H9 (cell line): ENCODE measurements at regions not wholly inside any gene's neighbourhood (a gene's known extent, or its start where the extent isn't known, plus 50 kb on each side); places are given as distances from the start of the nearest gene placed in this dataset.

Experiments
- DNase-seq: peaks from one replicate; pipeline ENCODE4 v3.0.0-alpha.2; 2017
- H2AFZ ChIP-seq: one replicate; pipeline ENCODE4 v1.6.1; 2013; ENCODE audit warnings: mild to moderate bottlenecking, low read length, control low read depth, moderate library complexity
- H2AK5ac ChIP-seq: 2 replicates; pipeline ENCODE4 v1.6.1; 2013; ENCODE audit warnings: low read length, control low read depth, mixed read lengths; ENCODE audit not compliant: insufficient read length
- H2BK120ac ChIP-seq: one replicate; pipeline ENCODE4 v1.6.1; 2013; ENCODE audit warnings: low read depth, mild to moderate bottlenecking, low read length, control low read depth, inconsistent platforms; ENCODE audit not compliant: poor library complexity, severe bottlenecking
- H2BK12ac ChIP-seq: 2 replicates; pipeline ENCODE4 v1.6.1; 2013; ENCODE audit warnings: low read length, control low read depth, mixed read lengths, low read depth; ENCODE audit not compliant: insufficient read length
- H2BK15ac ChIP-seq: 2 replicates; pipeline ENCODE4 v1.6.1; 2013; ENCODE audit warnings: low read depth, low read length, control low read depth
- H2BK20ac ChIP-seq: one replicate; pipeline ENCODE4 v1.6.1; 2013; ENCODE audit warnings: low read depth, mild to moderate bottlenecking, low read length, control low read depth, inconsistent platforms; ENCODE audit not compliant: poor library complexity, severe bottlenecking
- H2BK5ac ChIP-seq: 2 replicates; pipeline ENCODE4 v1.6.1; 2013; ENCODE audit warnings: low read length, control low read depth, mixed read lengths; ENCODE audit not compliant: insufficient read length
- H3K14ac ChIP-seq: 2 replicates; pipeline ENCODE4 v1.6.1; 2013; ENCODE audit warnings: low read length, control low read depth; ENCODE audit not compliant: insufficient read depth
- H3K18ac ChIP-seq: 2 replicates; pipeline ENCODE4 v1.6.1; 2013; ENCODE audit warnings: low read depth, mild to moderate bottlenecking, mixed read lengths, low read length, control low read depth; ENCODE audit not compliant: insufficient read length
- H3K23ac ChIP-seq: 2 replicates; pipeline ENCODE4 v1.6.1; 2013; ENCODE audit warnings: low read length, control low read depth, mixed read lengths, low read depth; ENCODE audit not compliant: insufficient read length
- H3K23me2 ChIP-seq: 2 replicates; pipeline ENCODE4 v1.6.1; 2013; ENCODE audit warnings: low read depth, mild to moderate bottlenecking, mixed read lengths, low read length, control low read depth; ENCODE audit not compliant: insufficient read length, poor library complexity, severe bottlenecking
- H3K27ac ChIP-seq: 2 replicates; pipeline ENCODE4 v1.5.1; 2013; ENCODE audit warnings: low read length, control low read depth, mixed read lengths, low read depth; ENCODE audit not compliant: insufficient read length
- H3K27me3 ChIP-seq: 2 replicates; pipeline ENCODE4 v1.6.1; 2013; ENCODE audit warnings: low read length, control low read depth, inconsistent platforms; ENCODE audit not compliant: insufficient read depth
- H3K4ac ChIP-seq: 2 replicates; pipeline ENCODE4 v1.6.1; 2013; ENCODE audit warnings: low read depth, mild to moderate bottlenecking, control low read depth, inconsistent platforms, low read length, moderate library complexity
- H3K4me1 ChIP-seq: 2 replicates; pipeline ENCODE4 v1.6.1; 2013; ENCODE audit warnings: low read length, control low read depth, inconsistent platforms; ENCODE audit not compliant: insufficient read depth
- H3K4me2 ChIP-seq: 2 replicates; pipeline ENCODE4 v1.6.1; 2013; ENCODE audit warnings: low read length, control low read depth, mixed read lengths; ENCODE audit not compliant: insufficient read length, insufficient read depth
- H3K56ac ChIP-seq: 2 replicates; pipeline ENCODE4 v1.6.1; 2013; ENCODE audit warnings: low read depth, mild to moderate bottlenecking, mixed read lengths, low read length, control low read depth; ENCODE audit not compliant: insufficient read length
- H3K79me1 ChIP-seq: 2 replicates; pipeline ENCODE4 v1.6.1; 2013; ENCODE audit warnings: low read depth, mild to moderate bottlenecking, moderate library complexity, low read length, control low read depth, inconsistent platforms; ENCODE audit not compliant: insufficient read depth, poor library complexity, severe bottlenecking
- H3K79me2 ChIP-seq: 2 replicates; pipeline ENCODE4 v1.6.1; 2013; ENCODE audit warnings: low read length, control low read depth, inconsistent platforms; ENCODE audit not compliant: insufficient read depth
- H3K9ac ChIP-seq: 2 replicates; pipeline ENCODE4 v1.6.1; 2013; ENCODE audit warnings: low read length, control low read depth, mixed read lengths; ENCODE audit not compliant: insufficient read length; ENCODE audit errors: extremely low read depth
- H3K9me3 ChIP-seq: one replicate; pipeline ENCODE4 v1.6.1; 2013; ENCODE audit warnings: low read depth, low read length, inconsistent platforms; ENCODE audit not compliant: control insufficient read depth
- H3T11ph ChIP-seq: one replicate; pipeline ENCODE4 v1.6.1; 2013; ENCODE audit warnings: mild to moderate bottlenecking, low read length, control low read depth, inconsistent platforms
- H4K20me1 ChIP-seq: one replicate; pipeline ENCODE4 v1.6.1; 2013; ENCODE audit not compliant: control insufficient read depth, insufficient read length, insufficient read depth
- H4K5ac ChIP-seq: 2 replicates; pipeline ENCODE4 v1.6.1; 2013; ENCODE audit warnings: low read depth, mild to moderate bottlenecking, mixed read lengths, low read length, control low read depth; ENCODE audit not compliant: insufficient read length
- H4K8ac ChIP-seq: replicated peaks from 2 replicates; pipeline ENCODE4 v1.6.1; 2013; ENCODE audit warnings: low read length, control low read depth, mixed read lengths, low read depth; ENCODE audit not compliant: insufficient read length
- H4K91ac ChIP-seq: 2 replicates; pipeline ENCODE4 v1.6.1; 2013; ENCODE audit warnings: low read depth, mild to moderate bottlenecking, moderate library complexity, mixed read lengths, low read length, control low read depth; ENCODE audit not compliant: insufficient read length
- H3K27ac Mint-ChIP-seq, 3 experiments: 2 replicates in 2 of 3; 3 replicates in 1 of 3; pipeline ENCODE4 v1.8.0; 2020 to 2021; ENCODE audit warnings: mixed read lengths in 3 of 3, mild to moderate bottlenecking in 1 of 3, moderate library complexity in 1 of 3
- H3K27me3 Mint-ChIP-seq: 2 replicates; pipeline ENCODE4 v1.8.0; 2021; ENCODE audit warnings: low read depth, mild to moderate bottlenecking, moderate library complexity, mixed read lengths
- H3K36me3 Mint-ChIP-seq, 3 experiments: 2 replicates in 2 of 3; 3 replicates in 1 of 3; pipeline ENCODE4 v1.8.0; 2020 to 2021; ENCODE audit warnings: low read depth in 3 of 3, mixed read lengths in 3 of 3; ENCODE audit not compliant: insufficient read depth in 1 of 3
- H3K4me1 Mint-ChIP-seq, 2 experiments: 2 replicates each; pipeline ENCODE4 v1.8.0; 2020; ENCODE audit warnings: mixed read lengths in 2 of 2
- H3K4me3 Mint-ChIP-seq, 2 experiments: 2 replicates in 1 of 2; 3 replicates in 1 of 2; pipeline ENCODE4 v1.8.0; 2020 to 2021; ENCODE audit warnings: mild to moderate bottlenecking in 2 of 2, mixed read lengths in 2 of 2, moderate library complexity in 1 of 2
- H3K9me3 Mint-ChIP-seq, 2 experiments: 2 replicates in 1 of 2; 3 replicates in 1 of 2; pipeline ENCODE4 v1.8.0; 2020; ENCODE audit warnings: mild to moderate bottlenecking in 2 of 2, mixed read lengths in 2 of 2, moderate library complexity in 1 of 2
- WGBS: extraction: QIAGEN DNeasy Blood & Tissue Kit; methylation state at CpG from one replicate; pipeline ENCODE4 v1.1.7; 2013; ENCODE audit warnings: missing lambda C conversion rate, low lambda C conversion rate, mixed read lengths; ENCODE audit not compliant: insufficient read length; ENCODE audit errors: extremely low coverage; 5-methylcytosine and 5-hydroxymethylcytosine counted together
- TF ChIP-seq, protein P1 (sequence below): fragments of 200-600 bp; sonication (generic); conservative IDR thresholded peaks from 3 replicates; pipeline ENCODE4 v1.8.0; 2021; ENCODE audit warnings: antibody characterized with exemption, mild to moderate bottlenecking

- H2BK20ac ChIP-seq, result no peak overlapping the region
- H3T11ph ChIP-seq, result no peak overlapping the region
- H3K23ac ChIP-seq, result no peak overlapping the region
- no peak overlapping the region for H4K8ac ChIP-seq
- H3K27ac Mint-ChIP-seq, result peak overlapping the region in 2 of 3 experiments; percentile 74 to 84; a peak in 3 of 7 replicates
- no peak overlapping the region for H3K4ac ChIP-seq
- H3K36me3 Mint-ChIP-seq, result peaks cover 0 to 10% (median 5%) of the 10 kb centered on the region in 3 experiments; a peak in 4 of 7 replicates
- H3K27me3 ChIP-seq, result no peaks in the 10 kb centered on the region
- no peak overlapping the region for H4K5ac ChIP-seq
- TF ChIP-seq, protein P1, sequence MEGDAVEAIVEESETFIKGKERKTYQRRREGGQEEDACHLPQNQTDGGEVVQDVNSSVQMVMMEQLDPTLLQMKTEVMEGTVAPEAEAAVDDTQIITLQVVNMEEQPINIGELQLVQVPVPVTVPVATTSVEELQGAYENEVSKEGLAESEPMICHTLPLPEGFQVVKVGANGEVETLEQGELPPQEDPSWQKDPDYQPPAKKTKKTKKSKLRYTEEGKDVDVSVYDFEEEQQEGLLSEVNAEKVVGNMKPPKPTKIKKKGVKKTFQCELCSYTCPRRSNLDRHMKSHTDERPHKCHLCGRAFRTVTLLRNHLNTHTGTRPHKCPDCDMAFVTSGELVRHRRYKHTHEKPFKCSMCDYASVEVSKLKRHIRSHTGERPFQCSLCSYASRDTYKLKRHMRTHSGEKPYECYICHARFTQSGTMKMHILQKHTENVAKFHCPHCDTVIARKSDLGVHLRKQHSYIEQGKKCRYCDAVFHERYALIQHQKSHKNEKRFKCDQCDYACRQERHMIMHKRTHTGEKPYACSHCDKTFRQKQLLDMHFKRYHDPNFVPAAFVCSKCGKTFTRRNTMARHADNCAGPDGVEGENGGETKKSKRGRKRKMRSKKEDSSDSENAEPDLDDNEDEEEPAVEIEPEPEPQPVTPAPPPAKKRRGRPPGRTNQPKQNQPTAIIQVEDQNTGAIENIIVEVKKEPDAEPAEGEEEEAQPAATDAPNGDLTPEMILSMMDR, result peak; percentile 62
- no peaks in the 10 kb centered on the region for H3K79me1 ChIP-seq
- H3K56ac ChIP-seq, result no peak overlapping the region
- H4K20me1 ChIP-seq, result no peaks in the 10 kb centered on the region
- no peaks in the 10 kb centered on the region for H3K79me2 ChIP-seq
- no peak overlapping the region for H2AFZ ChIP-seq
- H3K4me1 Mint-ChIP-seq, result peaks cover 22 to 28% of the 10 kb centered on the region in 2 experiments
- no peak overlapping the region for H2BK12ac ChIP-seq
- H3K4me2 ChIP-seq, result no peak overlapping the region
- no peak overlapping the region for H2AK5ac ChIP-seq
- H3K27ac ChIP-seq, result no peak overlapping the region
- no peaks in the 10 kb centered on the region for H3K23me2 ChIP-seq
- H3K27me3 Mint-ChIP-seq, result no peaks in the 10 kb centered on the region; the same call in none of the 2 replicates
- H2BK120ac ChIP-seq, result no peak overlapping the region
- no peak overlapping the region for H3K14ac ChIP-seq
- DNase-seq, result peak; percentile 69
- H4K91ac ChIP-seq, result no peak overlapping the region
- H3K9me3 Mint-ChIP-seq, result peaks cover 4 to 8% of the 10 kb centered on the region in 2 experiments; a peak in 4 of 5 replicates
- H3K9ac ChIP-seq, result no peak overlapping the region
- H2BK15ac ChIP-seq, result no peak overlapping the region
- no peaks in the 10 kb centered on the region; the same call in 1 of the 2 replicates for H3K4me1 ChIP-seq
- no peak overlapping the region for H2BK5ac ChIP-seq
- no peaks in the 10 kb centered on the region for H3K9me3 ChIP-seq
- WGBS, result no CpG with 5 or more reads among the region's 8 CpGs
- no peak overlapping the region for H3K18ac ChIP-seq
- no peak overlapping the region for H3K4me3 Mint-ChIP-seq
These were observed 102.6 kb downstream of the SELENOF start for GRCh38 chr1:86811142-86811924.
